Cardiac muscle cell (in vitro differentiated cells and primary cell): ENCODE measurements at regions not wholly inside any gene's neighbourhood (a gene's known extent, or its start where the extent isn't known, plus 50 kb on each side); places are given as distances from the start of the nearest gene placed in this dataset.
"Not testable (repeated sequence)": the region's sequence is repeated elsewhere in the genome, so short reads cannot be mapped to it uniquely, and the experiment has no call there.

Experiments used
- DNase-seq, 2 donors: peaks; one replicate each; pipeline versions ENCODE4 v3.0.0 to v3.0.0-alpha.2; 2010 to 2017; ENCODE audit warnings: low read depth in 1 of 2, low spot score in 1 of 2
- H3K27ac ChIP-seq: fragments of 200-600 bp; sonication (generic); 2 replicates; pipeline ENCODE4 v1.5.1; 2016
- H3K27me3 ChIP-seq: fragments of 200-600 bp; sonication (generic); 2 replicates; pipeline ENCODE4 v1.6.0; 2016; ENCODE audit warnings: control low read depth
- H3K36me3 ChIP-seq: fragments of 200-600 bp; sonication (generic); 2 replicates; pipeline ENCODE4 v1.5.1; 2016; ENCODE audit warnings: control low read depth
- H3K4me1 ChIP-seq: fragments of 200-600 bp; sonication (generic); 2 replicates; pipeline ENCODE4 v1.8.1; 2017; ENCODE audit warnings: low read depth, mild to moderate bottlenecking, mixed run types
- H3K4me3 ChIP-seq: fragments of 200-600 bp; sonication (generic); 2 replicates; pipeline ENCODE4 v1.5.1; 2016; ENCODE audit warnings: mild to moderate bottlenecking
- H3K9me3 ChIP-seq: fragments of 200-600 bp; sonication (generic); 2 replicates; pipeline ENCODE4 v1.5.1; 2017; ENCODE audit warnings: low read depth, mild to moderate bottlenecking, control low read depth
- CTCF ChIP-seq: IDR thresholded peaks from 2 replicates; pipeline ENCODE4 v1.5.1; 2012; ENCODE audit warnings: low read depth, mild to moderate bottlenecking, low read length

GRCh38 chr4:184907810-184908209 is 82.0 kb upstream of the ACSL1 start:
- DNase-seq = no peak
- no peak overlapping the region for H3K27ac ChIP-seq
- H3K4me3 ChIP-seq = no peak overlapping the region
- TF ChIP-seq CTCF = no peak
- H3K36me3 ChIP-seq = no peaks in the 10 kb centered on the region
- H3K27me3 ChIP-seq = no peaks in the 10 kb centered on the region
- no peaks in the 10 kb centered on the region for H3K4me1 ChIP-seq
- H3K9me3 ChIP-seq = no peaks in the 10 kb centered on the region

DNA sequence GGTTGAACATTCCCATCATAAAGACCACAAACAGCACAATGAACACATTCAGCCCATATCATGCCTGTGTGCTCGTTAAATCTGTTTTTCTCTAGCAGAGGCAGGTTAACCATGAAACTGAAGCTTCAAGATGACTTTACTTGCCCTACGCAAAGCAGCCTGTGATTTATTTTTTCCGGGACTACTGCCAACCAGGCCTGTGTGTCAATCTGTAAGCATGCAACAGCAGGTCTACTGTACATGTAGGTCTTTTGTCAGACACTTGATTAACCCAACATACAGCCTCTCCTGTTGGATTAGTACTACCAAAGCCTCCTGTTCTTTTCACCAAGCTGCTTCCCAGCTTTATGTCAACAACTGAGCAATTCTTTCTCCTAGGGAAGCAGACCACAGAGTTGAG is 85.5 kb upstream of the ACSL1 start:
- peak in 1 of 2 donors; percentile 84 for DNase-seq
- H3K27me3 ChIP-seq = no peaks in the 10 kb centered on the region
- H3K4me1 ChIP-seq = no peaks in the 10 kb centered on the region
- no peak for TF ChIP-seq CTCF
- H3K27ac ChIP-seq = no peak overlapping the region
- H3K4me3 ChIP-seq = no peak overlapping the region
- no peaks in the 10 kb centered on the region for H3K9me3 ChIP-seq
- no peaks in the 10 kb centered on the region for H3K36me3 ChIP-seq

- Histone ChIP-seq H3K9me3 (no peaks in the 10 kb centered on the region), H3K36me3 (no peaks in the 10 kb centered on the region), H3K4me3 (no peak overlapping the region), H3K4me1 (no peaks in the 10 kb centered on the region), H3K27me3 (no peaks in the 10 kb centered on the region), H3K27ac (no peak overlapping the region)
- DNase-seq = no peak
- no peak for TF ChIP-seq CTCF
Measured at GRCh38 chr4:184913356-184914143, 87.8 kb upstream of the ACSL1 start.

DNA sequence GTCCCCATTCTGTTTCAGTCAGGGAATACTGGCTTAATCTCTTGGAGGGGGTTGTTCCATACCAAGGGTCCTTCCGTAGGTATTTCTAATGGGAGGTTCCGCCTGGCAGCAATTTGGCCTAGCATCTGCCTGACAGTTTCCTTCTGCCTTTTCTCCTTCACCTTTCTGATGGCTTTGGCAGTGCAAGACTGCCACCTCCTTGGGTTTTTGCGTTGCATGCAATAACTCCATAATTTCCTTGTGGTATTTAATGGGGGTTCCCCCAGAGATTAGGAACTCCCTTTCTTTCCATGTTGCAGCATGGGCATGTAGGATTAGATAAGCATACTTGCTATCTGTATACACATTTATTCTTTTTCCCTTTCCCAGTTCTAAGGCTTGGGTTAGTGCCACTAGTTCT is 93.0 kb upstream of the ACSL1 start:
- not testable (repeated sequence) for DNase-seq, H3K27me3 ChIP-seq, H3K9me3 ChIP-seq, H3K36me3 ChIP-seq, H3K27ac ChIP-seq, H3K4me3 ChIP-seq, H3K4me1 ChIP-seq

DNA sequence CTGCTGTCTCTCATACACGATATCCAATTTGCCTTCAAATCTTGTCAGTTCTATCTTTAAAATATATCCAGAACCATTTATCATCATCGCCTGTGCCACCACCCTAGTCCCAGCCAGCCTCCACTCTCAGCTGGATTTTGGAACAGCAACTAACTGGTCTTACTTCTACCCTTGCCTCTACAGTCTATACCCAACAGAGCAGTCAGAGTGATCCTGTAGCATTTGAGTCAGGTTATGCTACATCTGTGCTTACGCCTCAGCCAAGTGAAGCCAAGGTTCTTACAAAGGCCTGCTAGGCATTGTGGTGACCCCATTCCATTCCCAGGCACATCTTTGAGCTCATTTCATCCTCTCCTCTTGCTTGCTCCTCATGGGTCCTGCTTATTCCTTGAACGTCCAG is 95.7 kb upstream of the ACSL1 start:
- DNase-seq = no peak
- H3K4me1 ChIP-seq = no peaks in the 10 kb centered on the region
- H3K36me3 ChIP-seq = no peaks in the 10 kb centered on the region
- no peak overlapping the region for H3K27ac ChIP-seq
- TF ChIP-seq CTCF = no peak
- no peak overlapping the region for H3K4me3 ChIP-seq
- no peaks in the 10 kb centered on the region for H3K9me3 ChIP-seq
- H3K27me3 ChIP-seq = no peaks in the 10 kb centered on the region

DNA sequence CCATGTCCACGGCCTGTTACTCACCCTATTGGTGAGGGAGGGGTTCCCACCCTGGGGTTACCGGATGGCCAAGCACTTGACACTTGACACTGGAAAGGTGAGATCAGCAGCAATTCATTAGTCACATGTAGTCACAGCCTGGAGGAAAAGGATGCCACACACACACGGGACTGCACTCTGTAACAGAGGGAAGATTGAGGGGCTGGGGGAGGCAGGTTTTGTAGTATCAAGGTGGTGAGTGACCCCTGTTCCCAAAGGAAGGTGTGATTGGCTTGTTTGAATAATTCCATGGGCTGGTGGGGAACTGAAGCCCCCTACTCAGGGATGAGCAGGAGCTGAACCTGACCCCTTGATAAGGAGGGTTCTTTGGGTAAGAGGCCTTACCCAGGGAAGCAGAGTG is 96.0 kb upstream of the HELT start:
- H3K27me3 ChIP-seq = no peaks in the 10 kb centered on the region
- H3K36me3 ChIP-seq = no peaks in the 10 kb centered on the region
- H3K27ac ChIP-seq = no peak overlapping the region
- H3K4me3 ChIP-seq = no peak overlapping the region
- no peaks in the 10 kb centered on the region for H3K4me1 ChIP-seq
- H3K9me3 ChIP-seq = no peaks in the 10 kb centered on the region
- DNase-seq = no peak
- no peak for TF ChIP-seq CTCF
